Transverse colon (tissue), 4 donors: ENCODE measurements at regions not wholly inside any gene's neighbourhood (a gene's known extent, or its start where the extent isn't known, plus 50 kb on each side); places are given as distances from the start of the nearest gene placed in this dataset.

ENCODE experiments used
- DNase-seq: peaks from one replicate; pipeline ENCODE4 v3.0.0-alpha.2; 2019
- H3K27ac ChIP-seq, 4 donors: fragments of 200-600 bp; sonication (generic); 2 replicates each; pipeline ENCODE4 v1.5.1; 2016 to 2018; ENCODE audit warnings: inconsistent platforms in 4 of 4
- H3K27me3 ChIP-seq: fragments of 200-600 bp; sonication (generic); 2 replicates; pipeline ENCODE4 v1.5.1; 2017; ENCODE audit warnings: inconsistent platforms
- H3K36me3 ChIP-seq, 4 donors: fragments of 200-600 bp; sonication (generic); 2 replicates each; pipeline ENCODE4 v1.5.1; 2017 to 2019; ENCODE audit warnings: inconsistent platforms in 4 of 4
- H3K4me1 ChIP-seq, 4 donors: fragments of 200-600 bp; sonication (generic); 2 replicates each; pipeline ENCODE4 v1.5.1; 2017 to 2020; ENCODE audit warnings: inconsistent platforms in 4 of 4
- H3K4me3 ChIP-seq, 4 donors: fragments of 200-600 bp; sonication (generic); 1 replicate in 1 of 4; 2 replicates in 3 of 4; pipeline versions ENCODE4 v1.5.1 to v1.6.1; 2017 to 2019; ENCODE audit warnings: inconsistent platforms in 4 of 4
- H3K9me3 ChIP-seq, 2 donors: fragments of 200-600 bp; sonication (generic); 2 replicates each; pipeline ENCODE4 v1.5.1; 2017 to 2019; ENCODE audit warnings: inconsistent platforms in 2 of 2
- CTCF ChIP-seq, 5 experiments: fragments of 200-600 bp in 3 of 5; fragments of 450-650 bp in 2 of 5; sonication (generic) in 3 of 5; IDR thresholded peaks; 1 replicate in 2 of 5; 2 replicates in 3 of 5; pipeline ENCODE4 v1.5.1; 2016 to 2017; ENCODE audit warnings: antibody characterized with exemption in 5 of 5, inconsistent platforms in 3 of 5, mild to moderate bottlenecking in 2 of 5, moderate library complexity in 1 of 5
- EP300 ChIP-seq: sonication (generic); formaldehyde crosslinking; IDR thresholded peaks from one replicate; pipeline ENCODE4 v1.6.1; 2017; ENCODE audit warnings: antibody characterized with exemption, low read depth
- POLR2A ChIP-seq: fragments of 450-650 bp; IDR thresholded peaks from one replicate; pipeline ENCODE4 v1.6.1; 2016; ENCODE audit warnings: antibody characterized with exemption, mild to moderate bottlenecking, moderate library complexity
- POLR2AphosphoS5 ChIP-seq, 3 donors: sonication (generic); formaldehyde crosslinking; IDR thresholded peaks; one replicate each; pipeline ENCODE4 v1.6.1; 2016; ENCODE audit warnings: antibody characterized with exemption in 3 of 3
- WGBS, 2 donors: methylation state at CpG; one replicate each; pipeline ENCODE4 v1.1.5; 2018; ENCODE audit warnings: low coverage in 1 of 2; 5-methylcytosine and 5-hydroxymethylcytosine counted together
- in situ Hi-C, 4 donors: fragments of 200-750 bp; cut with MboI; loops; one replicate each; pipeline versions ENCODE4 v1.15.0 to v1.15.1; 2017; ENCODE audit warnings: low sequenced_read_pairs in 3 of 4, low pct_ligation_motif_present in 1 of 4, low pct_unique_long_range_greater_than_20kb in 1 of 4
- intact Hi-C: fragments of 100-400 bp; cut with DNase I; formaldehyde crosslinking; loops from one replicate; pipeline ENCODE4 v1.15.1; 2023; ENCODE audit warnings: low total_unique reads

GRCh38 chr4:124191329-124191728 is 521.2 kb downstream of the ANKRD50 start:
- Histone ChIP-seq H3K4me3 (no peak overlapping the region), H3K36me3 (no peaks in the 10 kb centered on the region), H3K4me1 (no peaks in the 10 kb centered on the region), H3K27ac (no peak overlapping the region), H3K9me3 (no peaks in the 10 kb centered on the region), H3K27me3 (no peaks in the 10 kb centered on the region)
- in situ Hi-C loops (no loop called here), intact Hi-C loops (no loop called here)
- no peak for TF ChIP-seq CTCF (IDR thresholded peaks at IDR 0.05)
- TF ChIP-seq EP300: no peak
- no peak for TF ChIP-seq POLR2A
- TF ChIP-seq POLR2AphosphoS5 (IDR thresholded peaks at IDR 0.05): no peak
- no peak for DNase-seq
- WGBS, 2 donors: 78 to 88% methylated on average over 1 of the region's 1 CpG

DNA sequence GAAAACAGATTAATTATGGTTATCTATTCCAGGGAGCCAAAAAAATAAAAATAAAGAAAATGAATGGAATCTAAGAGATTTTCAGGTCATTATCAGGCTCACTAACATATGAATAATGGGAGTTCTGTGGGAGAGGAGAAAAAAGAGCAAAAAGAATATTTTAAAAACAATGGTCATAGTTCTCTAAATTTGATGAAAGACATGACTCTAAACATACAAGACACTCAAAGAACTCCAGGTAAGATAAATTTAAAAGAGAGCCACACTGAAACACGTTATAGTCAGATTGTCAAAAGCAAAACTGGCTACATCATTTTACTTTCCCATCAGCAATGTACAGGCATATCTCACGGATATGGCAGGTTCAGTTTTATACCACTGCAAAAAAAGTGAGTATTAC is 520.0 kb downstream of the ANKRD50 start:
- H3K4me3 ChIP-seq: no peak overlapping the region
- intact Hi-C loops: no loop called here
- H3K4me1 ChIP-seq: no peaks in the 10 kb centered on the region
- no peak for DNase-seq
- no peaks in the 10 kb centered on the region for H3K27me3 ChIP-seq
- in situ Hi-C loops: no loop called here
- H3K9me3 ChIP-seq: no peaks in the 10 kb centered on the region
- WGBS, 2 donors: 53 to 70% methylated on average over 2 of the region's 2 CpGs
- no peak overlapping the region for H3K27ac ChIP-seq
- no peaks in the 10 kb centered on the region for H3K36me3 ChIP-seq
- TF ChIP-seq CTCF (IDR thresholded peaks at IDR 0.05): no peak
- TF ChIP-seq POLR2A: no peak
- TF ChIP-seq POLR2AphosphoS5 (IDR thresholded peaks at IDR 0.05): no peak
- no peak for TF ChIP-seq EP300

GRCh38 chr4:124199185-124199584 is 513.3 kb downstream of the ANKRD50 start:
- no peak overlapping the region for H3K4me3 ChIP-seq
- no peaks in the 10 kb centered on the region for H3K36me3 ChIP-seq
- intact Hi-C loops (no loop called here), in situ Hi-C loops (no loop called here)
- WGBS, 2 donors: 77 to 90% methylated on average over 2 of the region's 2 CpGs
- no peak overlapping the region for H3K27ac ChIP-seq
- H3K9me3 ChIP-seq: no peaks in the 10 kb centered on the region
- H3K4me1 ChIP-seq: peaks cover 0 to 4% (median 0%) of the 10 kb centered on the region in 4 donors
- TF ChIP-seq POLR2AphosphoS5 (IDR thresholded peaks at IDR 0.05) (no peak), POLR2A (no peak), CTCF (IDR thresholded peaks at IDR 0.05) (no peak), EP300 (no peak)
- no peak for DNase-seq
- H3K27me3 ChIP-seq: no peaks in the 10 kb centered on the region

DNA sequence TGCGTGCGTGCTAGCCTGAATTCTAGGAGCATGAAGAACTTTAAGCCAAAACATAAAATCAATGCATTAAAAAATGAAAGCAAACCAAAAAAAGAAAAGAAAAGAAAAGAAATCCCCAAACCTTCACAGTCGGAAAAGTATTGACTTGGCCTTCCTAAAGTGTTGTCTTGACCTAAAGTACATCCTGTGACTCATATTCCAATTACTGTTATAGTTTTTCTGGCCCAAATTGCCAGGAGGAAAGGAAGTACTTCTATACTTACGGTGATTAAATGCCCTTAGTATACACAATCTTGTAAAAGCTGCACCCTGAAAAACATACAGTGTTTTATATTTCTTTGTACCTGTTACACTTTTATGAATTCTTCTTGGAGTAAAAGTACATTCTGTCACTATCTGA is 512.8 kb downstream of the ANKRD50 start:
- H3K4me3 ChIP-seq: no peak overlapping the region
- in situ Hi-C loops (no loop called here), intact Hi-C loops (no loop called here)
- no peak overlapping the region for H3K27ac ChIP-seq
- no peaks in the 10 kb centered on the region for H3K27me3 ChIP-seq
- peaks cover 0 to 4% (median 0%) of the 10 kb centered on the region in 4 donors for H3K4me1 ChIP-seq
- no peaks in the 10 kb centered on the region for H3K36me3 ChIP-seq
- TF ChIP-seq EP300: no peak
- no peak for TF ChIP-seq CTCF (IDR thresholded peaks at IDR 0.05)
- no peak for TF ChIP-seq POLR2AphosphoS5 (IDR thresholded peaks at IDR 0.05)
- no peak for TF ChIP-seq POLR2A
- DNase-seq: no peak
- 69 to 77% methylated on average over 3 to 4 of the region's 4 CpGs for WGBS, 2 donors
- no peaks in the 10 kb centered on the region for H3K9me3 ChIP-seq
